ENCODE measurements at regions not wholly inside any gene's neighbourhood (a gene's known extent, or its start where the extent isn't known, plus 50 kb on each side); places are given as distances from the start of the nearest gene placed in this dataset.

DNA sequence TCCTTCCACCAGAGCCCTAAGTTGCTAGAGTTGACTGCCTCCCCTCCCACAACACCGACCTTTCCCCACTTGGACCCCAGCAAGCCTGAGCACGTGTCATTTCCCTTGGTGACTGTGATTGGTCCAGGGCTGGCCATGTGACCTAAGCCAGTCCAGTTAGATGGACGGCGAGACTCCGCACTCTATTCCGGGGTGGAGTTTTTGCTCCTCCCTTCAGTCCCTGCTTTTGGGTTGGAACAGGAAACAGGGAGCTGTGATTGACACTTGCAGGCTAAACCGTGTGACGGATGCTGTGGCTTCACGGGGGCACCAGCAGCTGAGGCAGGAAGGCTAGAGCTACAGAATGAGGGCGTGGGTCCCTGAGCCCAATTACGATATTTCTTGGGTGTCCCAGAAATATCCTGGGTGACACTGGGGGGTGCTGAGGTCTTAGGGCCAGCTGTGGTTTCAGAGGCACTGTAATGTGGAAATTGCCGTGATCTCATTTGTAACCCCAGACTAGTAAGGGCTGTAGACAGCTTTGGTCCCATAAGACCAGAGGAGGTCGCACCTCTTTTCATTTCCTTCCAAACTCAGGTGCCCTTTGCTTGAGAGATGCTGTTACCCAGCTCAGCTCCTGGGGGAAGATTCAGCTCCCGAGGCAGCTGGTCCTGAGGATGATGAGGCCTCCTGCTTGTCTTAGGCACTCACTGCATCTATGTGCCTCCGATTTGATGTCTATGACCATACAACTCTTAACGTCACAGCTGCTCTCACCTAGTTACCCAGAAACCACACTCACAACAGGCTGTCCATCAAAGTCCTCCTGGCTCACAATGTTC, 102.7 kb upstream of the NPTX2 start:
- DNase-seq, result peak; percentile 38

DNA sequence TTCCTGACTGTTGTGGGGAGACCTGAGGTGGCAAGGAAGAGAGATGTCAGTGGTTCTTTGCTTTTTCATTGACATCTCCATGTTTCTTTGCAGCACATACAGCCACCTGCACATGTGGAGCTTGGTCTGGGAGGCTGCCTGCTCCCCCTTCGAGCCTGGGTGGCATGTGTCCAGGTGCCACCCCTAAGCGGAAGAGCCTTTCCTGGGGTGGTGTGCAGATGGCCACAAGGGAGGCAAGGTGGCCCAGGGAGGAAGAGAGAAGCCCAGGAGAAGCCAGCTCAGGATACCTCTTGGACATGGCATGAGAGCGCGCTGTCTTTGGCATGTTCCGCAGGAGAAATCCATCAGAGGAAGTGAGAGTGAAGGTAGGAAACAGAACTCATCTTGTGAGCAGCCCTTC, 105.9 kb upstream of the NPTX2 start:
- DNase-seq, result no peak

DNA sequence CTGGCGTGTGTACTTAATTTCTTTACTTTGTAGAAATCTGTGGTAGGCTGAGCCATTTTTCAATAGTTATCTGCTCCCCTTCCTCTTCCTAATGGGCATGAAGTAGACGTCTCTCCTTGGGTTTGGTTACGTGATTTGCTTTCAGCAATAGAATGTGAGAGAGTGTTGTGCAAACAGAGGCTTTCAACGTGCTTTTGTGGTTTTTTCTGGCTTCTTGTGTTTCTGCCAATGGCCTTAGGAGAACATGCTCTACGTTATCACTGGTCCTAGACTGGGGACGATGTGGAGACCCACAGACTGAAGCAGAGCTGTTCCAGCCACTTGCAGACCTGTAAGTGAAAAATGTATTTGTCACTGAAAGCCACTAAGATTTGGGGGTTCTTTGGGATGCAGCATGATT, 107.2 kb upstream of the NPTX2 start:
- DNase-seq, result no peak

DNA sequence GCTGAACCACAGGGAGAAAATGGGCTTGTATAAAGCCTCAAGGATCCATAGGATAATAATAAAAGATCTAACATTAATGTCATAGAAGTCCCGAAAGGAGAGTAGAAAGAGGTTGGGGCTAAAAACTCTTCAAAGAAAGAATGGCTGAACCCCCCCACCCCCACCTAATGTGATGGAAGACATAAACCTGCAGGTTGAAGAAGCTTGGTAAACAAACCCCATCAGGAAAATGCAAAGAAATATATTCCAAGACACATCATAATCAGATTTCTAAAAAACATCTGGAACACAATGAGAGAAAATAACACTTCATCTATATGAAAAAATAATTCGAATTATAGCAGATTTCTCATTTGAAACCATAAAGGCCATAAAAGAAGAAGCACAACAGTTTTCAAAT, 105.6 kb upstream of the BAIAP2L1 start:
- DNase-seq, result no peak

DNA sequence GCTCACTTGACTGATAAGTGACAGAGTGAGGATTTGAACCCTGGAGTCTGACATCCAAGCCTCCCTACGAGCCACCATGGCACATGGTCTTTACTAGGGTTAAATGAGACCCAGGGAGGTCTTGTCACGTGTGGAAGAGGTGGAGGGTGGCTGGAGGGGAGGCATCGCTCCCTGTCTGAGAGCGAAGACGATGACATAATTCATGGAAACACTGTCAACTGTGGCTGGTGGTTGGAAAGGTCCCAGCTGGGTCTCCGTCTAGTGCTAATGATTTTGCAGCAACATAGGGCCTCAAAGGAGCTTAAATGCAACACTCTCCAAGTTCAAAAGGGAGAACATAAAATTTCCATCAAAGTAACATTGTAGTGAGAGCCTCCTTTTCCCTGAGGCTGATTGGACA, 99.9 kb upstream of the BAIAP2L1 start:
- DNase-seq, result no peak

DNA sequence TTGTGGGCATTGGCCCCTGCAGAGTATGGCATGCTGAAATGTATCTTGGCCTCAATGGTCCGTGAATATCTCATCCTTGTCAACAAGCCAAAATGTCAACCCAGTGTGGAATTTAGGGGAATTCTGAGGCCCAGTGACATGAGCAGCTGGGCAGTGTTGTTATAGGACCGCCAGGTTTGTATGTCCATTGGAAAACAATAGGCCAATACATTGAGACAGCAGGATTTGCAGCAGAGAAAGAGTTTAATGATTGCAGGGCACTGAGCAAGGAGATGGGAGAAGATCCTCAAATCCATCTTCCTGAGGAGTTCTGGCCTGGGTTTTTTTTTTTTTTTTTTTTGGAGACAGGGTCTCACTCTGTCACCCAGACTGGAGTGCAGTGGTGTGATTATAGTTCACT, 95.7 kb upstream of the BAIAP2L1 start:
- DNase-seq, result no peak

DNA sequence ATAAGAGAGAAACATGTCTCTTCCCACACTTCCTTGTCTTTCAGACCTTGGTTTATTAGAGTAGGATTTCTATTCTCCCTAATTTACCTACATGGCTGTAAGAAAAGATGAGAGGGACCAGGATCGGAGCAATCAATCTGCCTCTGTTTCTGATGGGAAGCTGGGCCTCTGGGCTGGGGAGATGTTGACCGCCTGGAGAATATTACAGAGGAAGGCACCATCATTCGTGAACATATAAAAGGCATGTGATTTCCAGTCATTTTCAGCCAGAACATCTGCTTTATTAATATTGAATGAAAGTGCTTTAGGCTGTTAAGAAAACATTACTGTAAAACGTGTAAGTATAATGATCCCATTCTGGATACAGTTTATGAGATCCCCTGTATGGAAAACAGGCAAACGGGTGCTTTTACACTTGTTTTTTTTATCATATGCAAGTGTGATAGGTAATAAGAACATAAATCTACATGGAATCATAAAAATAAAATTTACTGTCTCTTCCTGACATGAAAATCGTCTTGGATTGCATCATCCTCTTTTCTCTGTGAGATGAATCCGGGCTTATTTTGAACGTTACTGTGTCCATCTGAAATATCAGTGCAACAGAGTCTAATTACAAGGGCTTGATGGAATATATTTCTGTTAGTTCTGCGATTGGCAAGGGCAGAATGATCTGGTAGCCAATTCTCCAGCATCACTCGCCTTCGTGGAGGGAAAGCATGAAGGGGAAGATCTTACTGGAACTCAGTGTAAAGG, 94.5 kb upstream of the BAIAP2L1 start:
- no peak for DNase-seq

DNA sequence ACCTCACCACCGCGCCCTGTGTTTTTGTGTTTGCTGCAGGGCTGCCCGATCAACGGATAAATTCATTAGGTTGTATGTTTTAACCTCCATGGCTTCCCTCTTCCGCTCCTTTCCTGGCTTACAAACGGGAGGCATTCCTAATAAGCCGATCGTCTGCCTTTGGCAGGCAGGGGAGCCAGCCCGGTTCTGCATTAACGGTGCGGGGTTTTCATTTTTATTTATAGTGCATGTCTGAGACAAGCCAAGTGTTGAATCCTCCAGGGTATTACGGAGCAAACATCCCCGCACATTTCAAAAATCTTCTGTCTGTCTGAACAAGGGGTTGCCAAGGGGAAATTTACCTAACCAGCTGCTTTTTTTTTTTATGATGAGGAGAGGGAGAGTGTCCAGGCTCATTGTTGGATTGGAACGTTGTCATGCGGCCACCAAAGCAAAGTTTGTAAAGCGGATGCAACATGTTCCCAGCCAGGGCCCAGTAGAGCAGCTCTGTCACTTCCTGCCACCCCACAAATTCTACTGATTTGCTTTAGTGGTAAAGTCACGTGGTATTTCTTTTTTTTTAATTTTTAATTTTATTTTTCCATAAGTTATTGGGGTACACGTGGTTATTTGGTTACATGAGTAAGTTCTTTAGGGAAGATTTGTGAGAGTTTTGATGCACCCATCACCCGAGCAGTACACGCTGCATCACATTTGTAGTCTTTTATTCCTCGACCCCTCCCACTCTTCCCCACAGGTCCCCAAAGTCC, 92.3 kb upstream of the BAIAP2L1 start:
- DNase-seq, result no peak

DNA sequence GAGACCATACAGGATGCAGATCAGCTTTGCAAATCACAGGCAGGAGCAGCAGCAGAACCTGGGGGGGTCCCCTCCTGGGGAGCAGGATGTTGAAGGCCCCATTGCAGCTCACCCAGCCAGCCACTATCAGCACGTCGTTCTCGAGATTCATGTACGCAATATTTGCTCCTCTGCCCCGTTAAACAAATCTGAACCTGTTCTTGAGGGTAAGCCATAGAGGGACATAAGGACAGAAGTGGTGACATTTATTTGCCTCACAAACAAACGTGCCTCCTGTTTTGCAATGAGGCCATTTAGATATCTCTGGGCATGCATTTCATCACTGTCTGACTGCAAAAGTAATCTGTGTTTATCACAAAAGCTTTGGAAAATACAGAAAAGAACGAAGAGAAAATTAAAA, 87.3 kb upstream of the BAIAP2L1 start:
- no peak for DNase-seq

DNA sequence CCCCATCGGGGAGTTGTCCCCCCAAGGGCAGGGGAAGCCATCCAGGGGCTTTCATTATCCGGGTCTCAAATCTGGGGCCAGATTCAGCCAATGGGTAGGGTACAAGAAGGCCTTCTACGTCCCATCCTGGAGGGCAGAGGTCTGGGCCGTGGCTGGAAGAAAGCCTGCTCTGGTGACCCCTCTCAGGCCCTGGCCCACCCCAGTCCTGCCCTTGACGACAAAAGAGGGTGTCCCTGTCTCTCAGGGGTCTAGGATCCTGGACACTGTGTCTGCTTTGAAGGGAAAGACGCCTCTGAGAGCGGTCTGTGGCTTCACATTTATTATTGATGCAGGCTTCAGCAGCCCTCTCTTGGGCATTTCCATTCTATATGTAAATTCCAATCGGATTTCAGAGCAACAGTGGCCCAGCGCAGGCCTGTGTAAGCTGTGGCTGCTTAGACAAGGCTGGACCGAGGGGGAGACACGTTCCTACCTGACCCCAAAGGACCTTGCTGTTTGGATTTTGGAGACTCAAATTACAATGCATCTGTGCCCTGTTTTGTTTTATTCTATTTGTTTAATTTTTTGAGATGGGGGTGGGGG, 83.2 kb upstream of the BAIAP2L1 start:
- DNase-seq, result no peak

DNA sequence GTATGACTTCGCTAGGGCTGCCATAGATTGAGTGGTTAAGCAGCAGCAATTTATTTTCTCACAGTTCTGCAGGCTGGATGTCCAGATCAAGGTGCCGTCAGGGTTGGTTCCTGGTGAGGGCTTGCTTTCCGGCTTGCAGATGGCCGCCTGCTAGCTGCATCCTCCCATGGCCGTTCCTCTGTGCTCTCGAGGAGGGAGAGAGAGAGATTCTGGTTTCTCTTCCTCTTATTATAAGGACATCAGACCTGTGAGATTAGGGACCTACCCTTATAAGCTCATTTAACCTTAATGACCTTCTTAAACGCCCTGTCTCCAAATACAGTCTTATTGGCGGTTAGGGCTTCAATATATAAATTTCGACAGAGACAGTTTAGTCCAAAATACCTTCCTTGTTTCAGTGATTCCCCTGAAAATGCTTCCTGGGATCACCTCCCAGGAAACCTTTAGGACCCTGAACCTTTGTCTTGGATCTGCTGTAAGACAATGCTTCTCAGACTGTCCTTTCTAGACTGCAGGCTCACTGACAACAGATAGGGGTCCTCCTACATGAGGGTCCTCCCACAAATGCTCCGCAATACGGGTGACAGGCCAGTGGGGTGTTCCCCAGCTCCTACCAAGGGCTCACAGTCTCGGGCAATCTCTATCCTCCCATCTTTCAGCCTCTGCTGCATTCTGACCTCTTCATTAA, 82.5 kb upstream of the BAIAP2L1 start:
- DNase-seq, result no peak

DNA sequence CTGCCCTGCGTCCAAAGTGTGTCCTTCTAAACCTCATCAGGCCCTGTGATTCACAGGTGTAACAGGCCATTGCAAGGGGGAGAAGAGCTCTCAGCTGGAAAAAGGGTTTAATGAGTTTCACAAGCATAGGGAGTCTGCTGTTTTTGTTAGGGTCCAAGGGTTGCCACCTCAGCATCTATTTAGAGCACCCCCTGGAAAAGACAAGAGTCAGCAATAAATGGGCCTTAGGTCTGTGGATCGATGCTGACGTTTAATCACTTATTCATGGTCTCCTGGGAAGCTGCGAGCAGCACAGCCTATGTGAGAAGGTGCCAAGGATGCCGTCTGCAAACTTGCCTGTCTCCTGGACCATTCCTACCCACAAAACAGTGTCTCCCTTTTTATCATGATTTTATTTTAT, 78.4 kb upstream of the BAIAP2L1 start:
- DNase-seq, result no peak

DNA sequence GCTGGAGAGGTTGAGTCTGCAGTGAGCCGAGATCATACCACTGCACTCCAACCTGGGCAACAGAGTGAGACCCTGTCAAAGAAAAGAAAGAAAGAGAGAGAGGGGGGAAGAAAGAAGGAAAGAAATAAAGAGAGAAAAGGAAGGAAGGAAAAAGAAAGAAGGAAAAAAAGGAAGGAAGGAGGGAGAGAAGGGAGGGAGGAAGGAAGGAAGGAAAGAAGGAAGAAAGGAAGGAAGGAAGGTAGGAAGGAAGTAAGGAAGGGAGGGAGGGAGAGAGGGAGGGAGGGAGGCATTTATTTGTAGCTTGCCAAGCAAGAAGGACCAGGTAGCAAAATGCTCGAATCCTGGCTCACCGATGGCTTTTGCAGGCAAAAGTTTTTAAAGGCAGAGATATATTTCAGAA, 74.5 kb upstream of the BAIAP2L1 start:
- no peak for DNase-seq

DNA sequence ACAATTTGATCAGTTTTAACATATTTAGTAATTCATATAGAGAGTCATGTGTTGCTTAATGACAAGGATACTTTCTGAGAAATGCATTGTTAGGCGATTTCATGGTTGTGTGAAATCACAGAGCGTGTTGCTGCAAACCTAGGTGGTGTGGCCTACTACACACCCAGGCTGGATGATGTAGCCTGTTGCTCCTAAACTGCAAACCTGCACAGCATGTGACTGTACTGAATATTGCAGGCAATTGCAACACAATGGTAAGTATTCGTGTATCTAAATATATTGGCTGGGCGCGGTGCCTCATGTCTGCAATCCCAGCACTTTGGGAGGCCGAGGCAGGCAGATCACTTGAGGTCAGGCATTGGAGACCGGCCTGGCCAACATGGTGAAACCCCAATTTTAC, 73.7 kb upstream of the BAIAP2L1 start:
- no peak for DNase-seq

DNA sequence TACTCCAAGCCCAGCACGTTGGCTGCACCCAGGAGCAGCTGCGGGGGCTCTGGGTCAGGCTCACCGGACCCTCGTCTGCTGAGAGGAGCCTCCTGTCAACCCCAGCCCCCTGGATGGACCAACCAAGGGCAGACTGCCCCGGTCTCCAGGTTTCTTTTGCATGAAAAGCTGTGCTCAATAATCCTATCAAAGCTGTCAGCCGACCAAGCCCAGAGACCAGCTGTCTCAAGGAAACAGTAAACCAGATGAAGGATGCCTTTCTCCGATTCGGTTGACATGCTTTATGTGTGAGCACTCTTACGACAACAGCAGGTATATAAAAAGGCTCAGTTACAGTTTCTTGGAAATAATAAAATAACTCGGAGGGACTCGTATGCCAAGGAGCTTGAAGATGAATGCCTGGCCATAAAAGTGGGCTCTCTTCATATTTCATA, 71.6 kb upstream of the BAIAP2L1 start:
- no peak for DNase-seq

DNA sequence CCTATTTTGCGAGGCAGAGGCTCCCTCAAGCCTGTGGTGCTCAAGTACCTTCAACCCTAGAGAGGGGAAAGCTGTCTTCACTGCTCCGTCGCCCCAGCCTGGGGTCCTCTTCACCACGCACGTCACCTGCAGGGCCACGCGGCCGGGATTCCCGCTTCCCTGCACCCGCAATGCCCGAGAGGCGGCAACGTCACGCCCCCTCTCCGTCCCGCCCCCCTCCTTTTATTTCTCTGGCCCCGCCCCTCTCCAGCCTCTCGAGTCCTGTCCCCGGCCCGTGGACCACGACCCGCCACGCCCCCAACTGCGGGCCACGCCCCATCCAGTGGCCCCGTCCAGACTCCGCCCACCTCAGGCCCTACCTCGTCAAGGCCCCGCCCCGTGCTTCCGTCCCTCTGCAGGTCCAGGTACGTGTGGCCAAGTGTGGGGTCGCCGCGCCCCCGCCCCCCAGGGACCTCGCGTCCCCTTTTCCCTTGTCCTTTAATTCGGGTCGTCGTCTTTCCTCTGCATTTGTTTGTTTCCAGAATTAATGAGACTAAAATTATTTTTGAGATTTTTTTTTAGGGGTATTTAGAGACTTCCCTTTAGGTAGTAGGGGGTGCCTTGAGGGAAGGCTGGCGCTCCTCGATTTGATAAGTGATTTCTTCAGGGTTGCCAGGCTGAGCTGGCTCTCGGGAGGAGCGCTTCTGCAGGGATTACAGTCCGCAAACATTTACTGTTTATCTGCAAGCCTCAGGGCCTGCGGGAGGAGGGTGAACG, 69.8 kb upstream of the BAIAP2L1 start:
- DNase-seq, result peak; percentile 14

DNA sequence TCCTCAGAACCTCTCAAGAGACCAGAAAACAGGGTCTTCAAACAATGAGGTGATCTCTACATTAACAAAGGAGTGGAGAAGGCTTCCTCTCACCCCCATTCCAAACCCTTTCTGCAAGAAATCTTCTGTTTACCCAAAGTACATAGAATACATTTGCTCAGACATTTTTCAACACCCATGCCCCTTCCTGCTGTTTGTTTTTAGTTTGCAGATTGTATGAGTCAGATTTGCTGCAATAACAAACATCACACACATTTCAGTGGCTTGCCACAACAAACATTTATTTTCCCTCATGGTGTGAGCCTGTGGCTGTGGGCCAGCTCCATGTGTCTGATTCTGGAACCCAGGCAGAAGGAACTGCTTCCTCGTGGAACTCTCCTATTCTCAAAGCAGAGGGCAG, 68.2 kb upstream of the BAIAP2L1 start:
- DNase-seq, result no peak

DNA sequence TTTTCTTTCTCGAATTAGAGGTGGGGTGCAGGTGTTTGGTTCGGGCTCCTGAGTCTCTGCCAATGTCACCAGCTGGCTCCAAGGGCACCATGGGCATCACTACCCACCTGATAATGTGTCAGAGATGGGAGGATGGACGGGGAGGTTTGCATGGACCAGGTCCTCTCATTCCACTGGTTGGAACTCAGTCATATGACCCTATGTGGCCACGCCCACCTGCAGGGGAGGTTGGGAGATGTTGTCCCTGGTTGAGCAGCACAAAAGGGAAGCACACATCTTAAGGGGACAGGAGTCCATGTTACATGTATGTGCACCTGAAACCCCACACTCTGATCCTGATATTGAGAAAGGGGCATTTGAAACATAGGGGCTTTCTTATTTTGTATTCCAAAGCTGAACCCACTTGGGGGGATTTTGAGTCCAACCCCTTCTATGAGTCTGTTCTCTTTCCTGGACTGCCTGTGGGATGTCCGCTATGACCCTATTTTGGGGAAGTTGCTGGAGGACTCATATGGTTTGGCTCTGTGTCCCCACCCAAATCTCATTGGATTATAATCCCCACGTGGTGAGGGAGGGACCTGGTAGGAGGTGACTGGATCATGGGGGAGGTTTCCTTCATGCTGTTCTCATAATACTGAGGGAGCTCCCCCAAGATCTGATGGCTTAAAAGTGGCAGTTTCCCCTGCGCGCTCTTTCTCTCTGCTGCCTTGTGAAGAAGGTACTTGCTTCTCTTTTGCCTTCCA, 66.9 kb upstream of the BAIAP2L1 start:
- no peak for DNase-seq

DNA sequence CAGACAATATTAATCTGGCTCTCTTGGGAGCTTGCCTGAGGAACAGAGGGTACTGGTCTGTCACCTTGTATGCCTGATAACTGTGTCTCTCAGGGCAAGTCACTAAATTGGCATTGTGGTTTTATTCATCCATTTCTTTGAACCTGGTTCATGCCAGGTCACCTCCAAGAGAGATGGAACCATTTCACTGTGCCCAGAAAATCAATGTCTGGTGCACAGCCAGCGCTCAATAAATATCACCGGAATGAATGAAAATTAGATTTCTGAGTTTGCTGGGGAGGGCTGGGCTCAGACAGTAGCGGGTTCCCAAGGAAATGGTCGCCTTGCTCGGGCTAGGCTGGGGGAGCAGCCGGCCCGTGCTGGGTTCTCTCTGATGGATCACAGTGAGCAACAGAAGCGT, 64.1 kb upstream of the BAIAP2L1 start:
- DNase-seq, result no peak

DNA sequence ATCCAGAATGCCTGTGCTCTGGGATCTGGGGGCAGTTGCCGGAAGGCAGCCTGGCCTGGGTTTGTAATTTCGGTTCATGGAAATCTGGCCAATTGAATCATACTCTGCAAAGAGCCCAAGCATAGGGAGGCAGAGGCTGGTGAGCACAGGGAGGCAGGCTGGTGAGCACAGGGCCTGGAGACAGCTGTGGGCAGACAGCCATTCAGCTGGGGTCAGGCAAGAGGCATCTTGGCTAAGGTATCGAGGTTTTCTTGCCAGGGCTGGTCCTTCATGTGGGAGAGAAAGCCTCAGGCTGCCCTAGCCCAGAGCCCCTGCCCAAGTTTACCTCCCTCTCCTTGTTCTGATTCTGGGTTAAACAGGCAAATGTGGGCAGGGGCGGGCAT, 63.7 kb upstream of the BAIAP2L1 start:
- DNase-seq, result no peak

DNA sequence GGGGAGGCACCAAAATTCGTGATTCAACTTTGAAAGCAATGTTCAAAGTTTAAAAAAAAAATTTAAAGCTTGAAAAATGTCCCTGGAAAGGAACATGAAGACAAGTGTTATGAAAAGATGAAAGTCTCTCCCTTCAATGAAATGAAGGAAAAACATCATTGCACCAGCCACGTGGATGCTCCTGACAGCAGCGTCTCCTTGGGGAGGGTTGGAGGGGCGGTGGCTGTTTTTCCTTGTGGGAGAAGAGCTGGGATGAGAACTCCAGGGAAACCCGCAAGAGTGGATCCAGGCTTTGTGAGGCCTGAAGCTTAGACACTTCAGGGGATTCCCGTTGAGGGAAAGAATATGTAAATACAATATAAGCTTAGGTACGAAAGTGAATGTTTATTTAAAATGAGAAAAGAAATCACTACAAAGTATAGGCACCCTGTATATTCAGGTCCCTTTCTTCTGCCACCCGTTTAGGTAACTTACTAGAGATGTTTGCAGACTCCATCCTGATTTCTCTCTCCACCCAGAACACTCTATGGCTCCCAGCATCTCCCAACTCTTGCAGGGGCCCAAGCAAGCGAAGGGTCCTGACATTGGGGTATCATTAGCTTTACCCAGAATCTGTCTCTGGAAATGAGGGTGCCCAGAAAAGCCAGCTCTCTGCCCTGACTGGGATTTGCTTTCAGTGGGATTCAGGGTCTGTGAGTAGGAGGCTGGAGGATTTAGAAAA, 63.1 kb upstream of the BAIAP2L1 start:
- DNase-seq, result no peak
